RWPE1 (cell line): ENCODE measurements at regions not wholly inside any gene's neighbourhood (a gene's known extent, or its start where the extent isn't known, plus 50 kb on each side); places are given as distances from the start of the nearest gene placed in this dataset.

Source experiments
- CTCF ChIA-PET: fragments of 350-600 bp; sonication (Branson Sonifier 250); formaldehyde crosslinking; extraction: SDS; loops from one replicate; lab custom pipeline; 2021; lab: Yijun Ruan, JAX
- POLR2A ChIA-PET: fragments of 400-600 bp; formaldehyde crosslinking; extraction: SDS; loops from one replicate; lab custom pipeline; 2020; ENCODE audit warnings: antibody characterized with exemption; ENCODE audit not compliant: low non-redundant PET; lab: Yijun Ruan, JAX
- DNase-seq: peaks from one replicate; pipeline ENCODE4 v3.0.0; 2012; ENCODE audit warnings: low spot score
- H3K27ac ChIP-seq: fragments of 450-650 bp; 2 replicates; pipeline ENCODE4 v1.5.1; 2017
- TF ChIP-seq, protein P1 (sequence below): fragments of 450-650 bp; conservative IDR thresholded peaks from 2 replicates; pipeline ENCODE4 v1.5.1; 2017; ENCODE audit warnings: low read depth, mild to moderate bottlenecking

DNA sequence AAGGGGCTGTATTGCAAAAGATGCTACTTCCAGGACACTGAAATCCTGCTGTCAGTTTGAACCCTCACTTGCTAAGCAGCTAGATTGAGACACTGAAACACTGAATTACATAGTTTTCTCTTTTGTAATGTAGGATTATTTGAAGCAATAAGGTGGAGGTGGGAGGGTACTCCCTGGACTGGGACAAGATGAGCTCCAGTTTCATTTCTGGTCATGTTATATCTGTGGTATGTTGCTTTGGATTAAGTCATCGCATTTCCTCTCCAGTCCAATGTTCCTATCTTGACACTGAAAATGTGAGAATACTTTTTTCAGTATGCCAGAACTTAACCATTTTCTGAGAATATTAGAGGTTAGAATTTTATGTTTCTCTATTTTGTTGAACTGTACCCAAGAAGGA lies 426.2 kb upstream of the MEX3C start:
- TF ChIP-seq, protein P1, sequence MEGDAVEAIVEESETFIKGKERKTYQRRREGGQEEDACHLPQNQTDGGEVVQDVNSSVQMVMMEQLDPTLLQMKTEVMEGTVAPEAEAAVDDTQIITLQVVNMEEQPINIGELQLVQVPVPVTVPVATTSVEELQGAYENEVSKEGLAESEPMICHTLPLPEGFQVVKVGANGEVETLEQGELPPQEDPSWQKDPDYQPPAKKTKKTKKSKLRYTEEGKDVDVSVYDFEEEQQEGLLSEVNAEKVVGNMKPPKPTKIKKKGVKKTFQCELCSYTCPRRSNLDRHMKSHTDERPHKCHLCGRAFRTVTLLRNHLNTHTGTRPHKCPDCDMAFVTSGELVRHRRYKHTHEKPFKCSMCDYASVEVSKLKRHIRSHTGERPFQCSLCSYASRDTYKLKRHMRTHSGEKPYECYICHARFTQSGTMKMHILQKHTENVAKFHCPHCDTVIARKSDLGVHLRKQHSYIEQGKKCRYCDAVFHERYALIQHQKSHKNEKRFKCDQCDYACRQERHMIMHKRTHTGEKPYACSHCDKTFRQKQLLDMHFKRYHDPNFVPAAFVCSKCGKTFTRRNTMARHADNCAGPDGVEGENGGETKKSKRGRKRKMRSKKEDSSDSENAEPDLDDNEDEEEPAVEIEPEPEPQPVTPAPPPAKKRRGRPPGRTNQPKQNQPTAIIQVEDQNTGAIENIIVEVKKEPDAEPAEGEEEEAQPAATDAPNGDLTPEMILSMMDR, result no peak
- no peak for DNase-seq
- CTCF ChIA-PET, result interaction anchor here (0.7 kb wide), 1 partner anchor 663 kb away, joined by 4 read pairs; no protein-coding TSS in a partner anchor
- no peak overlapping the region for H3K27ac ChIP-seq
- POLR2A ChIA-PET, result no interaction called here

DNA sequence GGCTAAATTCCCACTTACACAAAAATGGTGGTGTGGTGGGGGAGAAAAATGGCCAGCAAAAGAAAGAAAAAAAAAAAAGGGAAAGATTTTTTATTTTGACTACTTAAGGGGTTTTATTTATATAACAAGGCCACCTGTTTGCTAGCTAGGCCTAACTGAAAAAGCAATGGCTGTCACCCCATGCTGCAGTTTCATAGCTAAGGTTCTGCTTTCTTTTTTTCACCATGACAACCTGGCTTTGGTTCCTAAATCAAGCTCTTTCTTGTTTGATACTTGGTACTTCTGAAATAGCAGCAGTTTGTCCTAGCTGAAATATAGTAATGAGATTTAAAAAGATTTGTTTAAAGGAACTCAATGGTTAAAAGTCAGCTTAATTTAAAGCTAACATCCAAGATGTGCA lies 433.2 kb upstream of the MEX3C start:
- no peak for DNase-seq
- POLR2A ChIA-PET, result no interaction called here
- TF ChIP-seq, protein P1, result no peak
- CTCF ChIA-PET, result no interaction called here
- no peak overlapping the region for H3K27ac ChIP-seq

DNA sequence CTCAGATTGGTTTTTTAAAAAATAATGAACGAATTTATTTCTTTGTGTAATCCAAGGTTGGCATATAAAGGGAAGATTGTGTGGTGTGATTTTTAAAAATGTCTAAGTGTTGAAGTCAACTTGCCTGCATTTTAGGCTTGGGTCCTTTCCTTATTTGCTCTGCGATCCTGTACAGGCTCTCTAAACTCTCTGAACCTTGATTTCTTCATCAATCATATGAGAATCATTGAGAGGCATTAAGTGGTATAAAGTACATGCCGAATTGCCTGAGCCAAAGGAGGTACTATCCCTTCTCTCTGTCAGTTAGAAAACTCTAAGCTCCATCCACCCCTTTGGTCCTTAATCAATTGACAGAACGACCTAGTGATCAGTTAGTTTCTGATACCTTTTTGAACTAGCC lies 440.4 kb upstream of the MEX3C start:
- TF ChIP-seq, protein P1, result no peak
- H3K27ac ChIP-seq, result no peak overlapping the region
- DNase-seq, result no peak
- POLR2A ChIA-PET, result no interaction called here
- CTCF ChIA-PET, result no interaction called here

DNA sequence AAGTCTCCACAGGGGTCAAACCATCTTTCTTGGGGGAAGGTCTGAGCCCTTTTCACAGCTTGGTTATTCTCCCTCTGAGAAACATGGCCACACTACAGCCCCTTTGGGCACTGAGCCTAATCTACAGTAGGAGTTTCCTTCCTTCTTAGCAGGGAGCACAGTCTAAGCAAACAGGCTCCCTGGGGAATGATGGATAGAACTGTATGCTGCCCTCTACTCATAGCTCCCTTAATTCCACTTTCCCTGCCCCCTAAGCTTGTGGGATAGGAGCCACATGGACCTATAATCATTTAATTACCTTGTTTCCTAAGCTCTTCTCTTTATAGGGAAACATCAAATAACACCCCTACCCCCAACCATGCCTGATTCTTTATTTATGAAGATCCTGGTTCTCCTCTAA lies 442.1 kb upstream of the MEX3C start:
- H3K27ac ChIP-seq, result no peak overlapping the region
- POLR2A ChIA-PET, result no interaction called here
- TF ChIP-seq, protein P1, result no peak
- CTCF ChIA-PET, result no interaction called here
- DNase-seq, result no peak

DNA sequence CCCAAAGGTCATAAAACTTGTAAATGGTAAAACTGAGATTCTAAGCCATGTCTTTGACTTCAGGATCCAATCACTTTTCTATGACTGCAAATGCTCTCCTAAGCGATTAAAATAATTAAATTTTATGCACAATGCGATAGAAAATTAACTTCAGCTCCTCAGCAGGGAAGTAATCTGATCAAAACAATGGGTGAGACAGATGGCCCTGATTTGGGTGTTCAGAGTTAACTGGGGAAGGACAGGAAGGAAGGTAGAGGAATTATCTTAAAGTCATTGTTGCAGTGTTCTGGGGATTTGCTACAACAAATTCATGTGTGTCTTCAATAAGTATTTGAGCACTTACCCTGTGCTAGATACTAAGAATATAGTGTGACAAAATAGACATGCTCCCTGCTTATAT lies 446.0 kb upstream of the MEX3C start:
- TF ChIP-seq, protein P1, result no peak
- ChIA-PET POLR2A (no interaction called here), CTCF (no interaction called here)
- DNase-seq, result no peak
- no peak overlapping the region for H3K27ac ChIP-seq

DNA sequence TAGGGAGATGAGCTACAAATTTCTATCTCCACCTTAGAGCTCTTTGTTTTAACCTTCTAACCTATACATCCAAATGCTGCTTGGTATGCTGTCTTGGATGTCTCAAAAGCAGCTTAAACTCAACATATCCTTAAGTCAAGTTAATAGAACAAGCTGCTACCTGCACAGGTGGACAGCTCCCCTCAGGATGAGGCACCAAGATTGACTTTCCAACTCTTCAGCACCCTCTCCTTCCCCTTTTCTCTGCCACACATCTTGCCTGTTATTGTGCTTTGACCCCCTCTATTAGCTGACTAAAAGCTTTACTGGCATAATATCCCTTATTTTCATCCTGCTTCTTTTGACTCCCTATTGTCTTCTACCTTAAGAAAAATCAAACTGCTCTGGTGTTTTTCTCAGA lies 448.1 kb upstream of the MEX3C start:
- TF ChIP-seq, protein P1, result no peak
- POLR2A ChIA-PET, result no interaction called here
- CTCF ChIA-PET, result no interaction called here
- no peak for DNase-seq
- no peak overlapping the region for H3K27ac ChIP-seq

DNA sequence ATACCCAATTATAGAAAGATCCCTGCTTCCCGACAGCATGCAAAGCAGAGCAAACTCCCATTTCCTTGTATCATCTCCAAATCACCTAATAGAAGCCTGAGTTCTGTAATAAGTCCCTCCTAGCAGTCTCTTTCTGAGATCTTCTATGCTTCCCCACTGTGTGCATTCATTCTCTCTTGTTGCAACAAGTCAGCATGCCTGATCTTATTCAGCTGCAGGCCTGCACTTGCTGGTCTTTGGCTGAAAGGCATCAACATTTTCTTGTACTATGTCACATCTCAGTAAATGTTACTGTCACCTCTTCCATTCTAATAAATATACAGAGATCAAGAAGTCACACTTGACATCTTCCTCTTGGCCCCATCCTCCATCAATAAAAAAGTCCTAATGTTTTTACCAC lies 449.9 kb upstream of the MEX3C start:
- no peak overlapping the region for H3K27ac ChIP-seq
- POLR2A ChIA-PET, result no interaction called here
- TF ChIP-seq, protein P1, result no peak
- no peak for DNase-seq
- CTCF ChIA-PET, result no interaction called here
